ENCODE measurements at regions not wholly inside any gene's neighbourhood (a gene's known extent, or its start where the extent isn't known, plus 50 kb on each side); places are given as distances from the start of the nearest gene placed in this dataset.

GRCh38 chr4:179836179-179837075, 2394.2 kb upstream of the AGA start:
- Histone ChIP-seq H3K4me1 (ENCODE audit: control insufficient read depth in 1 of 2, insufficient read depth in 2 of 2, low read length in 2 of 2) (no peaks in the 10 kb centered on the region), H3K27ac (ENCODE audit: low read depth, low read length) (no peak overlapping the region), H3K4me3 (ENCODE audit: low read depth in 1 of 2, low read length in 2 of 2) (no peak overlapping the region), H3K27me3 (ENCODE audit: control insufficient read depth in 1 of 2, insufficient read depth in 2 of 2, low read length in 2 of 2) (no peaks in the 10 kb centered on the region), H3K9me3 (ENCODE audit: control insufficient read depth in 1 of 2, low read length in 2 of 2) (no peaks in the 10 kb centered on the region), H3K36me3 (ENCODE audit: control insufficient read depth in 1 of 2, insufficient read depth in 2 of 2, low read length in 2 of 2) (no peaks in the 10 kb centered on the region), H3K9ac (ENCODE audit: low read depth in 1 of 2, low read length in 2 of 2) (no peak overlapping the region)

GRCh38 chr4:179843370-179843769, 2399.8 kb upstream of the TENM3 start:
- no peaks in the 10 kb centered on the region for H3K4me1 ChIP-seq (ENCODE audit: control insufficient read depth in 1 of 2, insufficient read depth in 2 of 2, low read length in 2 of 2)
- no peaks in the 10 kb centered on the region for H3K27me3 ChIP-seq (ENCODE audit: control insufficient read depth in 1 of 2, insufficient read depth in 2 of 2, low read length in 2 of 2)
- no peak overlapping the region for H3K4me3 ChIP-seq (ENCODE audit: low read depth in 1 of 2, low read length in 2 of 2)
- no peak overlapping the region for H3K9ac ChIP-seq (ENCODE audit: low read depth in 1 of 2, low read length in 2 of 2)
- H3K36me3 ChIP-seq (ENCODE audit: control insufficient read depth in 1 of 2, insufficient read depth in 2 of 2, low read length in 2 of 2) = no peaks in the 10 kb centered on the region
- H3K9me3 ChIP-seq (ENCODE audit: control insufficient read depth in 1 of 2, low read length in 2 of 2) = peaks cover 0 to 3% of the 10 kb centered on the region in 2 donors
- H3K27ac ChIP-seq (ENCODE audit: low read depth, low read length) = no peak overlapping the region

- Histone ChIP-seq H3K4me3 (ENCODE audit: low read depth in 1 of 2, low read length in 2 of 2) (no peak overlapping the region), H3K4me1 (ENCODE audit: control insufficient read depth in 1 of 2, insufficient read depth in 2 of 2, low read length in 2 of 2) (no peaks in the 10 kb centered on the region), H3K9me3 (ENCODE audit: control insufficient read depth in 1 of 2, low read length in 2 of 2) (no peaks in the 10 kb centered on the region), H3K9ac (ENCODE audit: low read depth in 1 of 2, low read length in 2 of 2) (no peak overlapping the region), H3K27ac (ENCODE audit: low read depth, low read length) (no peak overlapping the region), H3K27me3 (ENCODE audit: control insufficient read depth in 1 of 2, insufficient read depth in 2 of 2, low read length in 2 of 2) (no peaks in the 10 kb centered on the region), H3K36me3 (ENCODE audit: control insufficient read depth in 1 of 2, insufficient read depth in 2 of 2, low read length in 2 of 2) (no peaks in the 10 kb centered on the region)
These were observed 2387.7 kb upstream of the TENM3 start for GRCh38 chr4:179855469-179855868.

GRCh38 chr4:179858221-179858620, 2385.0 kb upstream of the TENM3 start:
- no peaks in the 10 kb centered on the region for H3K9me3 ChIP-seq (ENCODE audit: control insufficient read depth in 1 of 2, low read length in 2 of 2)
- no peak overlapping the region for H3K27ac ChIP-seq (ENCODE audit: low read depth, low read length)
- H3K4me3 ChIP-seq (ENCODE audit: low read depth in 1 of 2, low read length in 2 of 2) = no peak overlapping the region
- no peaks in the 10 kb centered on the region for H3K4me1 ChIP-seq (ENCODE audit: control insufficient read depth in 1 of 2, insufficient read depth in 2 of 2, low read length in 2 of 2)
- no peak overlapping the region for H3K9ac ChIP-seq (ENCODE audit: low read depth in 1 of 2, low read length in 2 of 2)
- H3K36me3 ChIP-seq (ENCODE audit: control insufficient read depth in 1 of 2, insufficient read depth in 2 of 2, low read length in 2 of 2) = no peaks in the 10 kb centered on the region
- H3K27me3 ChIP-seq (ENCODE audit: control insufficient read depth in 1 of 2, insufficient read depth in 2 of 2, low read length in 2 of 2) = no peaks in the 10 kb centered on the region

GRCh38 chr4:179867300-179867878, 2375.8 kb upstream of the TENM3 start:
- Histone ChIP-seq H3K27me3 (ENCODE audit: control insufficient read depth in 1 of 2, insufficient read depth in 2 of 2, low read length in 2 of 2) (no peaks in the 10 kb centered on the region), H3K4me1 (ENCODE audit: control insufficient read depth in 1 of 2, insufficient read depth in 2 of 2, low read length in 2 of 2) (no peaks in the 10 kb centered on the region), H3K27ac (ENCODE audit: low read depth, low read length) (no peak overlapping the region), H3K9ac (ENCODE audit: low read depth in 1 of 2, low read length in 2 of 2) (no peak overlapping the region), H3K4me3 (ENCODE audit: low read depth in 1 of 2, low read length in 2 of 2) (no peak overlapping the region), H3K9me3 (ENCODE audit: control insufficient read depth in 1 of 2, low read length in 2 of 2) (no peaks in the 10 kb centered on the region), H3K36me3 (ENCODE audit: control insufficient read depth in 1 of 2, insufficient read depth in 2 of 2, low read length in 2 of 2) (no peaks in the 10 kb centered on the region)

- Histone ChIP-seq H3K27ac (ENCODE audit: low read depth, low read length) (no peak overlapping the region), H3K27me3 (ENCODE audit: control insufficient read depth in 1 of 2, insufficient read depth in 2 of 2, low read length in 2 of 2) (no peaks in the 10 kb centered on the region), H3K9ac (ENCODE audit: low read depth in 1 of 2, low read length in 2 of 2) (no peak overlapping the region), H3K9me3 (ENCODE audit: control insufficient read depth in 1 of 2, low read length in 2 of 2) (no peaks in the 10 kb centered on the region), H3K4me3 (ENCODE audit: low read depth in 1 of 2, low read length in 2 of 2) (no peak overlapping the region), H3K4me1 (ENCODE audit: control insufficient read depth in 1 of 2, insufficient read depth in 2 of 2, low read length in 2 of 2) (no peaks in the 10 kb centered on the region), H3K36me3 (ENCODE audit: control insufficient read depth in 1 of 2, insufficient read depth in 2 of 2, low read length in 2 of 2) (no peaks in the 10 kb centered on the region)
These were observed 2371.5 kb upstream of the TENM3 start for GRCh38 chr4:179871726-179872125.

- Histone ChIP-seq H3K4me3 (ENCODE audit: low read depth in 1 of 2, low read length in 2 of 2) (no peak overlapping the region), H3K4me1 (ENCODE audit: control insufficient read depth in 1 of 2, insufficient read depth in 2 of 2, low read length in 2 of 2) (no peaks in the 10 kb centered on the region), H3K36me3 (ENCODE audit: control insufficient read depth in 1 of 2, insufficient read depth in 2 of 2, low read length in 2 of 2) (no peaks in the 10 kb centered on the region)
These were observed 2370.4 kb upstream of the TENM3 start for GRCh38 chr4:179872755-179873154.

GRCh38 chr4:179880756-179881155, 2362.4 kb upstream of the TENM3 start:
- Histone ChIP-seq H3K27me3 (ENCODE audit: control insufficient read depth in 1 of 2, insufficient read depth in 2 of 2, low read length in 2 of 2) (no peaks in the 10 kb centered on the region), H3K9ac (ENCODE audit: low read depth in 1 of 2, low read length in 2 of 2) (no peak overlapping the region), H3K27ac (ENCODE audit: low read depth, low read length) (no peak overlapping the region), H3K4me3 (ENCODE audit: low read depth in 1 of 2, low read length in 2 of 2) (no peak overlapping the region), H3K36me3 (ENCODE audit: control insufficient read depth in 1 of 2, insufficient read depth in 2 of 2, low read length in 2 of 2) (no peaks in the 10 kb centered on the region), H3K9me3 (ENCODE audit: control insufficient read depth in 1 of 2, low read length in 2 of 2) (no peaks in the 10 kb centered on the region), H3K4me1 (ENCODE audit: control insufficient read depth in 1 of 2, insufficient read depth in 2 of 2, low read length in 2 of 2) (no peaks in the 10 kb centered on the region)

More at GRCh38 chr4:179872755-179873154, 2370.4 kb upstream of the TENM3 start:
- H3K27me3 ChIP-seq (ENCODE audit: control insufficient read depth in 1 of 2, insufficient read depth in 2 of 2, low read length in 2 of 2) = no peaks in the 10 kb centered on the region
- H3K27ac ChIP-seq (ENCODE audit: low read depth, low read length) = no peak overlapping the region
- H3K9me3 ChIP-seq (ENCODE audit: control insufficient read depth in 1 of 2, low read length in 2 of 2) = no peaks in the 10 kb centered on the region
- H3K9ac ChIP-seq (ENCODE audit: low read depth in 1 of 2, low read length in 2 of 2) = no peak overlapping the region

GRCh38 chr4:179894066-179894778, 2349.0 kb upstream of the TENM3 start:
- H3K27me3 ChIP-seq (ENCODE audit: control insufficient read depth in 1 of 2, insufficient read depth in 2 of 2, low read length in 2 of 2) = no peaks in the 10 kb centered on the region
- H3K36me3 ChIP-seq (ENCODE audit: control insufficient read depth in 1 of 2, insufficient read depth in 2 of 2, low read length in 2 of 2) = no peaks in the 10 kb centered on the region
- no peaks in the 10 kb centered on the region for H3K9me3 ChIP-seq (ENCODE audit: control insufficient read depth in 1 of 2, low read length in 2 of 2)
- H3K9ac ChIP-seq (ENCODE audit: low read depth in 1 of 2, low read length in 2 of 2) = no peak overlapping the region
- H3K27ac ChIP-seq (ENCODE audit: low read depth, low read length) = no peak overlapping the region
- no peaks in the 10 kb centered on the region for H3K4me1 ChIP-seq (ENCODE audit: control insufficient read depth in 1 of 2, insufficient read depth in 2 of 2, low read length in 2 of 2)
- no peak overlapping the region for H3K4me3 ChIP-seq (ENCODE audit: low read depth in 1 of 2, low read length in 2 of 2)

- Histone ChIP-seq H3K27ac (ENCODE audit: low read depth, low read length) (no peak overlapping the region), H3K36me3 (ENCODE audit: control insufficient read depth in 1 of 2, insufficient read depth in 2 of 2, low read length in 2 of 2) (no peaks in the 10 kb centered on the region), H3K27me3 (ENCODE audit: control insufficient read depth in 1 of 2, insufficient read depth in 2 of 2, low read length in 2 of 2) (no peaks in the 10 kb centered on the region), H3K9ac (ENCODE audit: low read depth in 1 of 2, low read length in 2 of 2) (no peak overlapping the region), H3K4me3 (ENCODE audit: low read depth in 1 of 2, low read length in 2 of 2) (no peak overlapping the region), H3K4me1 (ENCODE audit: control insufficient read depth in 1 of 2, insufficient read depth in 2 of 2, low read length in 2 of 2) (no peaks in the 10 kb centered on the region), H3K9me3 (ENCODE audit: control insufficient read depth in 1 of 2, low read length in 2 of 2) (no peaks in the 10 kb centered on the region)
These were observed 2323.6 kb upstream of the TENM3 start for GRCh38 chr4:179919587-179919986.
